RPMI8226 (cell line): ENCODE measurements at regions not wholly inside any gene's neighbourhood (a gene's known extent, or its start where the extent isn't known, plus 50 kb on each side); places are given as distances from the start of the nearest gene placed in this dataset.

Experiments
- DNase-seq: peaks from one replicate; pipeline ENCODE4 v3.0.0-alpha.2; 2015

- DNase-seq: no peak
These were observed 122.0 kb downstream of the OLFM4 start for GRCh38 chr13:53150568-53150967.

GRCh38 chr13:53151336-53152056, 122.9 kb downstream of the OLFM4 start:
- peak; percentile 58 for DNase-seq

DNA sequence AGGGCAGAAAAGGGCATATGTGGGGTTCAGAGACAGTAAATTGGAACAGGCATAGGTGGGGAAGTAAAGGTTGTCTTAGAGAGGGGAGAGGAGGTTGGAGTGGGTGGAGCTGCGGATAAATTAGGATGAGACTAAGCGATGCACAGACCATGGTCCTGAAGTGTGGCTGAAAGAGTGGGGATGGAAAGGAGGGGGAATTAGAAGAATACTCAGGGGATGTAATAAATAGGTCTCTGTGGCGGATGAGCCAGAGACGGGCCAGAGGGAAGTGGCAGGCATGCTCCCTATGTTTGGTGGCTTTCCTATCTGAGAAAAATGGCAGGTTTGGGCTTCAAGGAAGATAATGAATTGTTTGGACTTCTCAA, 123.4 kb downstream of the OLFM4 start:
- DNase-seq: no peak

GRCh38 chr13:53158201-53158600, 129.6 kb downstream of the OLFM4 start:
- DNase-seq: no peak

GRCh38 chr13:53159431-53159830, 130.8 kb downstream of the OLFM4 start:
- DNase-seq: no peak

DNA sequence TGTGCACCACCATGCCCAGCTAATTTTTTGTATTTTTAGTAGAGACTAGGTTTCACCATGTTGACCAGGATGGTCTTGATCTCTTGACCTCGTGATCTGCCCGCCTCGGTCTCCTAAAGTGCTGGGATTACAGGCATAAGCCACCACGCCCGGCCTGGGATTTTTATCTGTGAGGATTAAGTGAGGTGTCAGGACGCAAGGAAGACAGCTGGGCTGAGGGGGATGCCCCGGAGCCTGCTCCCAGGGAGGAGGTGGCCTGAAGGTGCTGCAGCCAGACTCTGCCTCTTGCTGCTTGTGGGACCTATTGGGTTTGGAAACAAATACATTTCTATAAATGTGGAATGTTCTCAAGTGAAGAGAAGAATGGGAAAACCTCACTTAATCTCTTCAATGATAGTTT, 131.6 kb downstream of the OLFM4 start:
- DNase-seq: no peak

GRCh38 chr13:53161251-53161650, 132.6 kb downstream of the OLFM4 start:
- no peak for DNase-seq

GRCh38 chr13:53165261-53165660, 136.6 kb downstream of the OLFM4 start:
- DNase-seq: no peak

DNA sequence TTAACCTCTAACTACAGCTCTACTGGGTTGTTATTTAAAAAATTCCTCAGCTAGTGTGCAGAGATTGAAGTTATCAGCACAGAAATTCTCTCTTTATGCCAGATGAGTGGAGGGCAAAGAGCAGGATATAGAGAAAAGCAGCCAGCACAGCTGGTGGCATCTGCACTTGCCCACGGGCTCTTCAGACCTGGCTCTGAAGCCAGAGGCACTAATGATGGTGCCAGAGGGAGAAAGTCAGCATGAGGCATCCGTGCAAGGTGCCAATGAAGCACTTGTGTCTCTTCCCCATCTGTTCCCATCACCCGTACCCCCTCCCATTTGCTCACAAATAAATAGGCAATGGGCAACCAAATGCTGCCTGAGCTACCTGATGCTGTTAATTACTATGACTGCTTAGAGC, 138.9 kb downstream of the OLFM4 start:
- no peak for DNase-seq

GRCh38 chr13:53170910-53171309, 142.3 kb downstream of the OLFM4 start:
- DNase-seq: no peak

DNA sequence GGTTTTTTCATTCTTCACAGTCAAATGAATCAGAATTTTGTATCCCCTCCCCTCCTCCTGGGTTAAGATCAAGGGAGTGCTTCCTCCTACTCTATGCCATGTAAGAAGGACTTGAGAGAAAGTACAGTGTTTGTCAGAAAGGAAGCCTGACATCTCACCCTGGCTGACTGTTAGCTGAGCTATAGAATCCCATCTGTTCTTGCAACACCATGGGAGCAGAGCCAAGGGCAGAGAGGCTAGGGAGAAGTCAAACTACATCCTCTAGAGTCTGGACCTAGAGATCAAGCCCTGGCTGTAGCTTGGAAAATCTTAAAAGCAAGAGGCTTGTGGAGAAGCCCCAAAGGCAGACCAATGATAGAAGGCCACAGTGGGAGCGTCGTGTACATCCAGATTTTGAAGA, 145.9 kb downstream of the OLFM4 start:
- no peak for DNase-seq

DNA sequence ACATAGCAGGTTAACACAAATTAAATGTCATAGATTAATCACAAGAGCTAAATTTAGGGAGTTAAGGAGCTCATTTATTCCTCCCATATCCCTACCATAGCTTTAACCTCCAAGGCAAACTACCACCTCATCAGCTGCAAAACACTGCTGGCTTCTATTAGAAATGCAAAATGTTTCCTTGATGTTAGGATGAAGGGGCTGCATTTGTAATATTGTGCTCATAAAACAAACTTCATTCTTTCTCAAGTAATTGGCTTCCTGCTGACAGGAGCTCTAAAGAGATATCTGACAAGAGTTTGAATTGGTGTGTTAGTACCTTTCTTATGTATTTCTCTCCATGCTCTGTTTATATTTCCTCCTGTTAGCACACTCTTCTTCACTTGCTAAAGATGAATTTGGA, 152.1 kb downstream of the OLFM4 start:
- DNase-seq: no peak

DNA sequence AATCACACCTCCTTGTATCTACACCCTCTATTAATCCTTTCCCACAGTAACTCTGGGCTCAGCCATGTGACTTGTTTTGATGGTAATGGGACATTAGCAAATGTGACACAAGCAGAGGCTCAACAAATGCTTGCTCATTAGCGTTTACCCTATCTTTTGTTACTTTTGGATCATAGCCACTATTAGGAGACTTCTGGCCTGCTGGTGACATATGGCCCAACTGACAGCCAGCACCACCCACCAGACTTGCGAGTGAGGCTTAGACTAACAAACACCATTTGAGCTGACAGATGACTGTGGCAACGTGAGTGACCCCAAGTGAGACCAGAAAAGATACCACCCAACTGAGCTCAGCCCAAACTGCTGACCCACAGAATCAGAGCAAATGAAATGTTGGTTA, 154.1 kb downstream of the OLFM4 start:
- no peak for DNase-seq

- no peak for DNase-seq
These were observed 159.5 kb downstream of the OLFM4 start for GRCh38 chr13:53188120-53188519.

DNA sequence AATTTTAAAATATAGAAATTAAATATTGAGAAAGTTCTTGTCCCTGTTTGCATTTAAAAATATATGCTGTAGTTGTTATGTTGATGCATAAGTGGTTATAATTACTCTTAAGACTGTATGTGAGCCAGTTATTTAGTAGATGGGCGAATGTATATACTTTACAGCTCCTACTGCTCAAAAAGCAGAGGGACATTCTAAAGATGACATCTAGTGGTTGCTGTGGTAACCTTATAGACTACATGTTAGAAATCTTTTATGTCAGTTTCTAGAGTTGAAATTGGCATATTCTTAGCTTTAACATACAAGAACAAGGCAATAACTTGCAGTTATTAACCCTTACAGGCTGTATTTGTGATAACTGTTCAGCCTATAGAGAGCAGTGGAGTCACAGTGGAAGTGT, 160.5 kb downstream of the OLFM4 start:
- DNase-seq: no peak

- DNase-seq: no peak
These were observed 162.5 kb downstream of the OLFM4 start for GRCh38 chr13:53191091-53191490.

DNA sequence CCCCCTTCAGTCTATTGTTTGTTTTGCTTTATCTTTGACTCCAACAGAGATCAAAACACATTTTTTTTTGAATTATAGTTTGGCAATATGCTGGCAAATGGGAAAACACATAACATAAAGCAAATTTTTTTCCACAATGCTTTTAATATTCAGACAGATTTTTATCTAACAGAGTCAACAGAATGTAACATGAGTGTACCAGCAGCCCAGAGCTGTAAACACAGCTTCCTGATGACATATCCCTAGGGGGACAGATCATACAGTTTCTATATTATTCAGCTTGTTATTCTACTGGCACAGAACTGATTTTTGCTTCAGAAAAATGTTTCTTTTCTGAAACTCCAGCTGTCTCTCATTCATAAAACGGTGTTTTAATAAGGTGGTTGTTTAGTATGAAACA, 168.8 kb downstream of the OLFM4 start:
- DNase-seq: no peak

DNA sequence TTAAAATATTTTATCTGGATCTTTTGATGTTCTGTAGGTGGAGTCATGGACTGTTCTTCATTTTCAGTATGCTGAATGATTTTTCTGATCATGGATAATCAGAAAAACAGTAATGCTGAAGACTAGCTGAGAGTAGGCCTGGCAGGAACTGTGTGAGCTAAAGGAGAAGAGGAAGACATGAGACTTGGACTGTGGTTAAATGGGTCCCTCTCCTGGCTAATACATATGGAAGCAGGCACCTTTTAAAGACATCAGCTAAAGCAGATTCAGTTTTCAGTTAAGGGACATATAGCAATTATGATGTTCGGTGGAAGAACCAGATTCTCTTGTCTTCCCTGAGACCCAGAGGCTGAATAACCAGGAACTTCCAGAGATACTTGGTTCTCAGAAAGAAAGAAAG, 169.4 kb downstream of the OLFM4 start:
- no peak for DNase-seq

DNA sequence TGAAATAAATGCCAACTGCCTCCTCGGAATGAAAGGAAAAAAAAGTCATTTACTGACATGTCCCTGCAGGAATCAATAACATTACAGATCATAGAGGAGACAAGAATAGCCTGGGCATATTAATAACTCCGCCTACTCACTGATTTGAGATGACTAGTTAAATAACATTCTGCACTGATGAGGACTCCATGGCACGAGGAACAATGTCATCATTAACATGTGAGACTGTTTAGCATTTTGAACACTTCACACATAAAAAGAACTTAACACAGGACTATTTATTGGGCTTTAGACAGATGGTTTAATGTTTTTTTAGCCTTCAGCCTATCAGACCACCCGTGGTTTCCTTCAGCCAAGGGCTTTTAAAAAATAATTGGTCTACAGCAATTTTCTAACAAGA, 170.1 kb downstream of the OLFM4 start:
- DNase-seq: no peak

- no peak for DNase-seq
These were observed 171.5 kb downstream of the OLFM4 start for GRCh38 chr13:53200075-53200474.

- DNase-seq: no peak
These were observed 172.2 kb downstream of the OLFM4 start for GRCh38 chr13:53200498-53201453.

- DNase-seq: no peak
These were observed 173.0 kb downstream of the OLFM4 start for GRCh38 chr13:53201454-53202225.

DNA sequence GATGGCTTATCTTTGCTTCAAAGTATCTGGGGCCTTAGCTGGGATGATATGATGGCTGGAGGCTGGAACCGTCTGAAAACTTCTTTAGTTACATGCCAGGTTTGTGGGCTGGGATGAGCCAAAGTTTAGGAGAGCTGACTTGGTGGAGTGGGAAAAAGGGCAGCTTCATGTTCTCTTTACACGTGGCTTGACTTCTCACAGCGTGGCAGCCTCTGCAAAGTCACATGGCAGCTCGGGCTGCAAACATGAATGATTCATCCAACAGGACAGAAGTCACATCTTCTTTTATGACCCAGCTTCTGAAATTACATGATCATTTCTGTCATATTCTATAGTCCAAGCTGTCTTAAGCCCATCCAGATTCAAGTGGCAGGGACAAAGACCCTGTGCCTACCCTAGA, 176.0 kb downstream of the OLFM4 start:
- DNase-seq: no peak

DNA sequence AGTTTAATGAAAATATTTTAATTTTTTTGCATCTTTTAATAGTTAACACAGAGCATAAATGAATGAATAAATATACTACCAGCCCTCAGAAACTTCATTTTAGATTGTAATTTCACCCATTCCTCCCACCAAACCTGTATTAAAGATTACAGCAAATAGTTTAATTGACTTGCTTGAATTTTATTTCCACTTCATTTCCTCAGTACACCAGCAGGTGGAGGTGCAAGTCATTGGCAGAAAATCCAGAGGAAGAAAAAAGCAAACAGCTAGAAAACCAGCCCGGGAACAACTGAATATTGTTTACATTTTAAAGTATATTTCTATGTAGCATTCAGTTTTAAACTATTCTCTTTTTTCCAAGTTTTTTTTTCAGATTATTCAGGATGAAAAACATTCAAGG, 177.8 kb downstream of the OLFM4 start:
- no peak for DNase-seq
